GM19035 (cell line): ENCODE measurements at regions not wholly inside any gene's neighbourhood (a gene's known extent, or its start where the extent isn't known, plus 50 kb on each side); places are given as distances from the start of the nearest gene placed in this dataset.
"Not testable (repeated sequence)": the region's sequence is repeated elsewhere in the genome, so short reads cannot be mapped to it uniquely, and the experiment has no call there.

Experiments
- ATAC-seq: cut with Tn5 transposase; IDR thresholded peaks from one replicate; pipeline ENCODE4 v1.9.1; 2021; ENCODE audit not compliant: unreplicated experiment

DNA sequence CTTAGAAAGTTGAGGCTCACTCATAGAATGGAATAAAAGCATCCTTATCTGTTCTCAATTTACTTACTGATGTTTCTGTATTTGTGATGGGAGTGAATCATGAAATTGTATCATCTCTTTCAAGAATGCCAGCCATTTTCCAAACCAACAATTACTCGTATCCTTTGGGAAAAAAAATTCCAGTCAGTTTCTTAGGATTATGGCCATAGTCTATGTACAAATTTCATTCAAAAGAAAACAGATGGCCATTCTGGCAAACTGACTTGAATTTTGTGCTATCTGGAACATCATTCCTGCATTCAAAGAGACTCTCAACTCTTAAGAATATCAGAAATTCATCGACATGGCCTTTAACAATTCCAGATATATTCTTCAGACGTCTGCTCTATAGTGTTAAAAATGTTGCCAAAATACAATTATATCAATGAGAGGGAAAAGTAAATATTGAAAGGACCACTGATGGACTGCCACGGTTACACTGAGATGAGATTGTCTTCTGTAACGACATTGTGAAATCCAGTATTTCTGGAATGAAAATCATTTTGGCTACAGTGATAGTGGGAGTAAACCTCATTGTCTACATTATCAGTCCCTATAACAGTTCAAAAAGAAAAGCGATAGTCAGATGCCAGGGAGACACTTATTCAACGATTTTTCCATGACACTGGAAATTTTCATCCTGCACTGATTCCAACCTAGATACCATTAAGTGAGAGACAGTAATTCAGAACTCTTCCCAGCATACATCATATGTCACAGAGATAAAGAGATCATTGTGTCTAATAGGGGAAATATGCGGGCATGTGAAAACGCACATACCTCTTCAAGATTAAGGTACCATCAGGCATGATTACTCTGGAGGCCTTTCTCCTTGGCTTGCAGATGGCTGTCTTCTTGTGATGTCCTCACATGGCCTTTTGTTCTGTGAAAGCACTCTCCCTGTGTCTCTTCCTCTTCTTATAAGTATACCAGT, 953.8 kb upstream of the ALCAM start:
- no peak for ATAC-seq

DNA sequence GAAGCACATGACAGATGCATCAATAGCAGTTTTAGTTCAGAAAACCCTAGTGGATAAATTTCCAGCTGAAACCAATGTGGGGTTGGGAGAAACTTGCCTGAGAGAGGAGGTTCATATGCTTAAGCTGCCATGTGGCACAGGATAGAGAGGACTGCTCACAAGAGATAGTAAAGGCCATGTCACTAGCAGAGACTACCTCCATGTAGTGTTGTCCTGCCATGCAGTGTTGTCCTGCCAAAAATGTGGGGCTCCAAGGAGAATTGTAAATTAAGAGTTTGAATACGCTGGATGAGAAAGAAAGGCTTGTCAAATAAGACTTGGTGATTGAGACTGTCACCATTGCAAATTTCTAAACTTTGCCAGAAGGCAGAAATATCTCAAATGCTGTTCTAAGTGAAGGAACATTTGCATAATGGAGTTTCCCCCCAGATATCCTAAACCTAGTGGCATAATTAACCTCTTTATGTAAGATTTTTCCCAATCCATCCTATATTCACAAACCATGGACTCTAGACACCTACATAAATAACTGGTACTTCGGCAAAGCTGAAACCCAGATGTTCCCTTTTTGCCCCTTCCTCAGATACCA, 938.3 kb upstream of the ALCAM start:
- ATAC-seq, result no peak

DNA sequence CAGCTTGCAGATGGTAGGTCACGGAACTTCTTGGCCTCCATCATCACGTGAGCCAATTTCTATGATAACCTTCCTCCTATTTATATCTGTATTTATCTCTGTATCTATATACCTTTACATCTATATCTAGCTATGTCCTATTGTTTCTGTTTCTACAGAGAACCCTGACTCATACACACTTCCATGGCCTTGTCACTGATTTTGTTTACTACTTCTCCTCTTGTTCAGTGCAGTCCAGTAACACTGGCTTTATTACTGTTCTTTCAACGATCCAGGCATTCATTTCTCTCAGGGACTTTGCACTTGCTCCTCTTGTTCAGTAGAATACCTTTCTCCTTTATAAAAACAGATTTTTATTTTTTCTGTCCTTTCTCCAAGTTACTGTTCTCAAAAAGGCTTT, 937.0 kb upstream of the ALCAM start:
- ATAC-seq, result no peak

- no peak for ATAC-seq
Observed at GRCh38 chr3:104436506-104436905, 930.2 kb upstream of the ALCAM start.

DNA sequence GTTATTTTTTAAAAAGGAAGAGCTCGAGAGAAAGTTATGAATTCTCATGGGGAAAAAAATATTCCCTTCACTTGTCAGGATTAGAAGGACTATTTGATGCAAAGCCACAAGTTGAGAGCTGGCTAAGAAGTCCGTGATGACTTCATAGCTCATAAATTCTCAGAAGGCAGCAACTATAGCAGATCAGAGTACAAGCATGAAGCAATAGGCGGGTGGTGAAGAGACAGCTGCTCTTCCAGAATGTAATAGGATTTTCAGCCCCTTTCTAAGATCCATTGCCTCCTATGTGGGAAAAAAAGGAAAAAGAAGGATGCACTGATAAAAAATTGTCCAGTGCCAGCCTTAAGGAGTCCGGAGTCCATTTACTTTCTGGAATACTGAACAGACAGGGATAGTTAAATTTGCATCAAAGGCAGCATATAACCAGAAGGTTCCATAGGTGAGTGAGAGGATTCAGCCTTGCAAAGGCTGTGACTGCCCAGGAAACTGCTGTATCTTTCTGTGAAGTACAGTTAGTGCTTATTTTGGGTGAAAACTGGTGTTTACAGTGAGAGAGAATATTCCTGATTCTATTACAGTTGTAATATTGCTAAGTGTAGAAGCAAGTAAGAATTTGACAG, 929.5 kb upstream of the ALCAM start:
- ATAC-seq, result no peak

DNA sequence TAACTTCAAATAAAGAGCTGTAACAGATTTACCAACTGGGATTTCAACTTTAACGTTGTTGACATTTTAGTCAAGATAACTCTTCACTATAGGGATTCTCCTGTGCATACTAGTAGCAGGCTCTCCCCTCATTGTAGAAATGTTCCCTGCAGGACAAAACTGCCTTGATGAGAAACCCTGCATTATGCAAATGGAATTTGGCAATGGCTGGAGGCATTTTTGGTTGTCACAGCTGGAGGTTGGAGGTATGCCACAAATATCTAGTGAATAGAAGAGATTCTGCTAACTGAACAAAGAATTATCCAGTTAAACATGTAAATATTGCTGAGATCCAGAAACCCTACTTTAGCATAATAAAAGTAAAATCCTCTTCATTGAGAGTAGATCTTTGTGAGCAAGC, 928.8 kb upstream of the ALCAM start:
- no peak for ATAC-seq

DNA sequence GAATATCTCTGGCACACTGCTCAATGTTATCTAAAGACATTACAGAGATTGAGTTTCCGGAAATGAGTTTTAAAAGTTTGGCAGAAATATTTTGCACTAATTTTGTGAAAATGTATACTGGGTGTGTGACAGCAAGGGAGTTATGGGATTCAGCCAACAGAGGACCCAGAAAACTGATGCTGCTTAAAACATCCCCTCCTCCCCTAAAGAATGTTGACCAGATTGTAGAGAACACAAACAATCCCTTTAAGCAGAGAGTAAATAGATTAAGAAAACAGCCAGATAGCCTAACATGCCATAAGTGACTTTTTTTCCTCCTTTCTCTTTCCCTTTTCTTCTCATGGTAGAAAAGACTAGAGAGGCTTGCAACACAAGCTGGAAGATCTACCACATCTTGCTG, 928.0 kb upstream of the ALCAM start:
- ATAC-seq, result no peak

DNA sequence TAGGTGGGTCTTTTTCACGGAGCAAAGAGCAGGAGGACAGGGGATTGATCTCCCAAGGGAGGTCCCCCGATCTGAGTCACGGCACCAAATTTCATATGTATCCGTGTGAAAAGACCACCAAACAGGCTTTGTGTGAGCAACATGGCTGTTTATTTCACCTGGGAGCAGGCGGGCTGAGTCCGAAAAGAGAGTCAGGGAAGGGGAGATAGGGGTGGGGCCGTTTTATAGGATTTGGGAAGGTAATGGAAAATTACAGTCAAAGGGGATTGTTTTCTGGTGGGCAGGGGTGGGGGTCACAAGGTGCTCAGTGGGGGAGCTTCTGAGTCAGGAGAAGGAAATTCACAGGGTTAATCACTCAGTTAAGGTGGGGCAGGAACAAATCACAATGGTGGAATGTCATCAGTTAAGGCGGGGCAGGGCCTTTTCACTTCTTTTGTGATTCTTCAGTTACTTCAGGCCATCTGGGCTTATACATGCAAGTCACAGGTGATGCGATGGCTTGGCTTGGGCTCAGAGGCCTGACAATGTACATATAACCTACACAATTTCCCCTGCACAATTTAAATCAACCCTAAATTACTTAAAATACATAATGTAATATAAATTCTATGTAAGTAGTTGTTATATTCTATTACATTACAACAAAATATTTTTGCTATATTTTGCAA, 921.3 kb upstream of the ALCAM start:
- ATAC-seq, result not testable (repeated sequence)

GRCh38 chr3:104447681-104448080, 919.0 kb upstream of the ALCAM start:
- ATAC-seq, result no peak

DNA sequence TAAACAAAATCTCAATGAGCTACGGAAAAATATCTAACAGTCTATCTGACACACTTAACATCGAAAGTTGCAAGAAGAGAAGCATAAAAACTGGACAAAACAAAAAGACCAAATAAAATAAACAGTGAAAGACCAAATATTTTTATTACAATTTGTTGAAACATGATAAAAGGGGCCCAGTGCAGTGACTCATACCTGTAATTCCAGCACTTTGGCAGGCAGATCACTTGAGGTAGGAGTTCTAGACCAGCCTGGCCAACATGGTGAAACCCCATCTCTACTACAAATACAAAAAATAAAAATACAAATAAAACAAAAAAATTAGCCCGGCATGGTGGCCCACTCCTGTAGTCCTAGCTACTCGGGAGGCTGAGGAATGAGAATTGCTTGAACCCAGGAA, 914.0 kb upstream of the ALCAM start:
- ATAC-seq, result no peak

DNA sequence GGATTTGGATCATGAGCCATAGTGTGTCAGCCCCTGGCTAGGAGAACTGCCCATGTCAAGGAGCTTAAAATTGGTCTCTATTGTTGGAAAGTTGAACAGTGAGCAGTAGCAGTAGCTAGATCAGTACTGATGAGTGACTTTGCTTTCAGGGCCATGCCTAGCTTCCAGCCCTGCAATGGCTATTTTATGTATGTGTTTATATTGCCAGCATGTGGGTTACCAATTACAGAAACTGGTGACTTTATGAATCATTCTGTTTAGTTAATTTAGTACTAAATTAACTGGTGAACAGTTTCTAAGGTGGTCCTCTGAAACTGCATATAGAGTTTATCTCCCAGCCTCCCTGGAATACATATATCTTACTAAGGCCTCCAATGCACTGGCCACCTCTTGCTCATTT, 908.1 kb upstream of the ALCAM start:
- no peak for ATAC-seq

- ATAC-seq, result no peak
Observed at GRCh38 chr3:104460477-104461406, 906.0 kb upstream of the ALCAM start.

- ATAC-seq, result no peak
Observed at GRCh38 chr3:104461431-104461830, 905.3 kb upstream of the ALCAM start.

DNA sequence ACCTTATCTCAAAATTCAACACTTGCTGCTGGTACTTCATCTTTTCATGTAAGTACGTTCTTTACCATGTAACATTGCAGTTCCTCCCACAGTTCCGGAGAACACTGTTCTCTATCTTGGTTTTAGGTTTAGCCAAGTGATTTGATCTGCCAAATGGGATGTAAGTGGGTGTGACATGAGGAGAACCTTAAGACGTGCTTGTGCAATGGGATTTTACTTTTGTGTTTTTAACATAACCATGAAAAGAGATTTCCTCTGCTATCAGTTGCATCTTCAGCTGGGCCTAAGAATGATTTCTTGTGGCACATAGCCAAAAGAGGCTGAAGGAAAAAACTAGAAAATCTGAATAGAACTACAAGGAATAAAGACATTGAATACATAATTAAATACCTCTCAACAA, 894.5 kb upstream of the ALCAM start:
- no peak for ATAC-seq

DNA sequence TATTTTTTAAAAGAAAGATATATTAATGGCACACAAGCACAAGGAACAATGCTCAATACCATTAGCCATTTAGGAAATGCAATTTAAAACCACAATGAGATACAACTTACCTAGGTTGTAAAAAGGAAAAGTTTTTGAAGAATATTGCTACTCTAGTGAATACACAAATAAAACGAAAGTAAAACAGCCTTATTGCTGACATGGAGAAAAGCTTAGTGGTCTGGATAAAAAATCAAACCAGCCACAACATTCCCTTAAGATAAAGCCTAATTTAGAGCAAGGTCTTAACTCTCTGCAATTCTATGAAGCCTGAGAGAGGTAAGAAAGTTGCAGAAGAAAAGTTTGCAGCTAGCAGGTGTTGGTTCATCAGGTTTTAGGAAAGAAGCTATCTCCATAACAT, 892.7 kb upstream of the ALCAM start:
- ATAC-seq, result no peak

DNA sequence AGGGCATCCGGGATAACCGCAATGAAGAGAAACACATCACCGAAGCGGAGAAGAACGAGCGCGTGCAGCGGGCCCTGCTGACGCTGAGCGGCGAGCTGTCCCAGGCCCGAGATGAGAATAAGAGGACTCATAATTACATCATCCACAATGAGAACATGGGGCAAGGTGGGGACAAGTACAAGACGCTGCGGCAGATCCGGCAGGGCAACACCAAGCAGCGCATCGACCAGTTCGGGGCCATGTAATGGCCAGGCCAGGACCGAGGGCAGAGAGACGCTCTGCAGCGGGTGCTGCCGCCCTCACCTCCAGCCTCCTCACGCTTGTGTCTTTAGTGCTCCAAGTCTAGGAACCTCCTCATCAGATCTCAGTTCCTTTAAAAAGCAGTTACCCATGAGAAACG, 863.7 kb upstream of the ALCAM start:
- ATAC-seq, result no peak

- no peak for ATAC-seq
Observed at GRCh38 chr3:104510131-104510849, 856.4 kb upstream of the ALCAM start.

DNA sequence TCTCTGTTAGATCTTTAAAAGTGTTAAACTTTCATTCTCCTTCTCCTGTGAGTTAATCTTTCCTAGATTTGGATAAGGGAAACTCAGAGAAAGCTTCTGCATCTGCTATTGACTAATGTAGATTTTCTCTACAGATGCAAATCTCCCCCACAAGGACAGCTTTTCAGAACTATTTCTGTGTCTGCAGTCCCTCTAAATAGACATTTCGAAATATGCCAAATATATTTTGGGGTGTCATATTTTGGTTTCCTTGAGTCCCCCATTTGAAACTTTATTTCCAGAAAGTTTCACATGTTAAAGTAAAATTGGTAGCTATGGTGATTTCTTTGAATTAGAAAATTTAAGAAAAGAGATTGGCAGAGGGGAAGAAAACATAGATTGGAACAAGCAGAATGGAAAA, 852.3 kb upstream of the ALCAM start:
- ATAC-seq, result no peak

DNA sequence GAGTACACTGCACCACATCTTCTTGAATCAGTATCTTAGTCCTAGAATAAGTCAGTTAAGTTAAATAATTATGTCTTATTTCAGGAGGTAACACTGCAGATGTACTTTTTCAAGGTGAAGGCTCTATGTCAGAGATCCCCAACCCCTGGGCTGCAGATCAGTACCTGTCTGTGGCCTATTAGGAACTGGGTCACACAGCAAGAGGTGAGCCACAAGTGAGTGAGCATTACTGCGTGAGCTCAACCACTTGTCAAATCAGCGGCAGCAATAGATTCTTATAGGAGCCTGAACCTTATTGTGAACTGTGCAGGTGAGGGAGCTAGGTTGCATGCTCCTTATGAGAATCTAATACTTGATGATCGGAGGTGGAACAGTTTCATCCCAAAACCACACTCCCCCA, 851.9 kb upstream of the ALCAM start:
- no peak for ATAC-seq

GRCh38 chr3:104519068-104519467, 847.6 kb upstream of the ALCAM start:
- ATAC-seq, result no peak
